ENCODE measurements at regions not wholly inside any gene's neighbourhood (a gene's known extent, or its start where the extent isn't known, plus 50 kb on each side); places are given as distances from the start of the nearest gene placed in this dataset.

GRCh38 chr2:2663401-2664036, 332.4 kb upstream of the MYT1L start:
- Histone ChIP-seq H3F3A (ENCODE audit: insufficient read depth) (no peaks in the 10 kb centered on the region), H3K9ac (ENCODE audit: low read length) (no peak overlapping the region), H3K27ac (ENCODE audit: low read depth, low read length) (no peak overlapping the region), H4K20me1 (ENCODE audit: low read depth, low read length) (no peaks in the 10 kb centered on the region), H3K36me3 (ENCODE audit: low read length) (no peaks in the 10 kb centered on the region), H3K4me2 (ENCODE audit: low read depth, low read length, poor library complexity, severe bottlenecking) (no peak overlapping the region), H3K79me2 (ENCODE audit: insufficient read depth, low read length) (no peaks in the 10 kb centered on the region), H3K9me2 (replicated peaks; ENCODE audit: insufficient read depth, low read length) (no peaks in the 10 kb centered on the region), H2AFZ (ENCODE audit: low read depth, low read length, severe bottlenecking) (no peak overlapping the region), H3K27me3 (ENCODE audit: low read length) (no peaks in the 10 kb centered on the region), H3K4me3 (ENCODE audit: insufficient read depth, low read length, poor library complexity, severe bottlenecking) (no peak overlapping the region), H3K9me3 (ENCODE audit: insufficient read depth, low read length) (no peaks in the 10 kb centered on the region)
- TF ChIP-seq EZH2phosphoT487 (conservative IDR thresholded peaks at IDR 0.05; ENCODE audit: low read length) = no peak
- TF ChIP-seq, protein P1, sequence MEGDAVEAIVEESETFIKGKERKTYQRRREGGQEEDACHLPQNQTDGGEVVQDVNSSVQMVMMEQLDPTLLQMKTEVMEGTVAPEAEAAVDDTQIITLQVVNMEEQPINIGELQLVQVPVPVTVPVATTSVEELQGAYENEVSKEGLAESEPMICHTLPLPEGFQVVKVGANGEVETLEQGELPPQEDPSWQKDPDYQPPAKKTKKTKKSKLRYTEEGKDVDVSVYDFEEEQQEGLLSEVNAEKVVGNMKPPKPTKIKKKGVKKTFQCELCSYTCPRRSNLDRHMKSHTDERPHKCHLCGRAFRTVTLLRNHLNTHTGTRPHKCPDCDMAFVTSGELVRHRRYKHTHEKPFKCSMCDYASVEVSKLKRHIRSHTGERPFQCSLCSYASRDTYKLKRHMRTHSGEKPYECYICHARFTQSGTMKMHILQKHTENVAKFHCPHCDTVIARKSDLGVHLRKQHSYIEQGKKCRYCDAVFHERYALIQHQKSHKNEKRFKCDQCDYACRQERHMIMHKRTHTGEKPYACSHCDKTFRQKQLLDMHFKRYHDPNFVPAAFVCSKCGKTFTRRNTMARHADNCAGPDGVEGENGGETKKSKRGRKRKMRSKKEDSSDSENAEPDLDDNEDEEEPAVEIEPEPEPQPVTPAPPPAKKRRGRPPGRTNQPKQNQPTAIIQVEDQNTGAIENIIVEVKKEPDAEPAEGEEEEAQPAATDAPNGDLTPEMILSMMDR (IDR thresholded peaks at IDR 0.05; ENCODE audit: insufficient read depth, low read length, poor library complexity, severe bottlenecking) = no peak

DNA sequence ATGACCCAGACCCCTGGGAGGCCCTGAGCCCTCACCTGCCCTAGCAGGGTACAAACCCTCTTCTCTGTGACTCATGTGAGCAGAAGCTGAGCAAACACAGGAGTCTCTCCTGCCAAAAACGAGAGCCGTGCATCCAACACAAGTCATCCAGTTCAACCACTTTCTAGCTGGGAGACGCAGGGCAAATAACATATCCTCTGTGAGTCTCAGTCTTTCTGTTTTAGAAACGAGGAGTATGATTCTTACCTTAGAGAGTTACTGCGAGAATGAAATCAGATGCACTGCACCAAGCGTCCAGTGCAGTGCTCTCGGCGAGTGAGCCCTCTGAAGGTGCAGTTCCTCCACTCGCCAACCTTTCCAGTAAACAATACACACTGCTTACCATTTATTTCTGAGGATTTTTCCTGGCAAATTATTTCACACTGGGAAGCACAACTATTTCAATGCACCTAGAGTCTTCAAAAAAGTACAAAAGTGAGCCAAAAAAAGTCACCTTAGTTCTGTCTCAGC, 331.8 kb upstream of the MYT1L start:
- Histone ChIP-seq H3K9ac (ENCODE audit: low read length) (no peak overlapping the region), H3K27ac (ENCODE audit: low read depth, low read length) (no peak overlapping the region), H2AFZ (ENCODE audit: low read depth, low read length, severe bottlenecking) (no peak overlapping the region), H3K9me3 (ENCODE audit: insufficient read depth, low read length) (no peaks in the 10 kb centered on the region), H3K4me3 (ENCODE audit: insufficient read depth, low read length, poor library complexity, severe bottlenecking) (no peak overlapping the region), H3K9me2 (replicated peaks; ENCODE audit: insufficient read depth, low read length) (no peaks in the 10 kb centered on the region), H3F3A (ENCODE audit: insufficient read depth) (no peaks in the 10 kb centered on the region), H3K27me3 (ENCODE audit: low read length) (no peaks in the 10 kb centered on the region), H3K79me2 (ENCODE audit: insufficient read depth, low read length) (no peaks in the 10 kb centered on the region), H3K36me3 (ENCODE audit: low read length) (no peaks in the 10 kb centered on the region), H3K4me2 (ENCODE audit: low read depth, low read length, poor library complexity, severe bottlenecking) (no peak overlapping the region), H4K20me1 (ENCODE audit: low read depth, low read length) (no peaks in the 10 kb centered on the region)
- TF ChIP-seq EZH2phosphoT487 (conservative IDR thresholded peaks at IDR 0.05; ENCODE audit: low read length) = no peak
- TF ChIP-seq, protein P1 (IDR thresholded peaks at IDR 0.05; ENCODE audit: insufficient read depth, low read length, poor library complexity, severe bottlenecking) = no peak

- Histone ChIP-seq H3K9me2 (replicated peaks; ENCODE audit: insufficient read depth, low read length) (no peaks in the 10 kb centered on the region), H3F3A (ENCODE audit: insufficient read depth) (no peaks in the 10 kb centered on the region), H3K4me3 (ENCODE audit: insufficient read depth, low read length, poor library complexity, severe bottlenecking) (no peak overlapping the region), H2AFZ (ENCODE audit: low read depth, low read length, severe bottlenecking) (no peak overlapping the region), H3K27ac (ENCODE audit: low read depth, low read length) (no peak overlapping the region), H3K9me3 (ENCODE audit: insufficient read depth, low read length) (no peaks in the 10 kb centered on the region), H3K79me2 (ENCODE audit: insufficient read depth, low read length) (no peaks in the 10 kb centered on the region), H3K36me3 (ENCODE audit: low read length) (no peaks in the 10 kb centered on the region), H3K27me3 (ENCODE audit: low read length) (no peaks in the 10 kb centered on the region), H4K20me1 (ENCODE audit: low read depth, low read length) (no peaks in the 10 kb centered on the region), H3K4me2 (ENCODE audit: low read depth, low read length, poor library complexity, severe bottlenecking) (no peak overlapping the region), H3K9ac (ENCODE audit: low read length) (no peak overlapping the region)
- no peak for TF ChIP-seq EZH2phosphoT487 (conservative IDR thresholded peaks at IDR 0.05; ENCODE audit: low read length)
- TF ChIP-seq, protein P1 (IDR thresholded peaks at IDR 0.05; ENCODE audit: insufficient read depth, low read length, poor library complexity, severe bottlenecking) = no peak
These were observed 331.2 kb upstream of the MYT1L start for GRCh38 chr2:2662037-2662846.

All from SU-DHL-6 (cell line).